Stimulated activated naive B cell treated with anti-CD40 and anti-IgM and Interleukin-4, amounts not matched to agents 10 μg/mL and 1 μg/mL and 100 μg/mL, for 72 hours (primary cell): ENCODE measurements at regions not wholly inside any gene's neighbourhood (a gene's known extent, or its start where the extent isn't known, plus 50 kb on each side); places are given as distances from the start of the nearest gene placed in this dataset.

Source experiments
- ATAC-seq, 2 donors: fragments of 150-1000 bp; cut with Tn5 transposase; replicated peaks; 2 replicates each; pipeline ENCODE4 v1.10.0; 2021; ENCODE audit warnings: moderate library complexity in 1 of 2
- DNase-seq: peaks from one replicate; pipeline ENCODE4 v3.0.0; 2021
- H3K27ac Mint-ChIP-seq: one replicate; pipeline ENCODE4 v1.8.0; 2022; ENCODE audit warnings: mild to moderate bottlenecking, mixed read lengths
- H3K27me3 Mint-ChIP-seq, 2 donors: one replicate each; pipeline ENCODE4 v1.8.0; 2022; ENCODE audit warnings: mixed read lengths in 2 of 2
- H3K36me3 Mint-ChIP-seq, 2 donors: one replicate each; pipeline ENCODE4 v1.8.0; 2022; ENCODE audit warnings: mixed read lengths in 2 of 2, mild to moderate bottlenecking in 1 of 2
- H3K4me1 Mint-ChIP-seq, 2 donors: one replicate each; pipeline ENCODE4 v1.8.0; 2022; ENCODE audit warnings: mixed read lengths in 2 of 2, mild to moderate bottlenecking in 1 of 2
- H3K4me3 Mint-ChIP-seq, 2 donors: one replicate each; pipeline ENCODE4 v1.8.0; 2022; ENCODE audit warnings: mild to moderate bottlenecking in 2 of 2, mixed read lengths in 2 of 2, moderate library complexity in 1 of 2
- H3K9me3 Mint-ChIP-seq, 2 donors: one replicate each; pipeline ENCODE4 v1.8.0; 2022; ENCODE audit warnings: mixed read lengths in 2 of 2, mild to moderate bottlenecking in 1 of 2

- Mint-ChIP-seq H3K27me3 (peaks cover 16 to 19% of the 10 kb centered on the region in 2 donors), H3K4me1 (no peaks in the 10 kb centered on the region), H3K27ac (no peak overlapping the region), H3K4me3 (no peak overlapping the region), H3K36me3 (no peaks in the 10 kb centered on the region), H3K9me3 (no peaks in the 10 kb centered on the region)
- ATAC-seq, result no peak
- no peak for DNase-seq
Observed at GRCh38 chr13:74206061-74206561, 71.9 kb upstream of the KLF12 start.

- Mint-ChIP-seq H3K27me3 (peaks cover 10 to 19% of the 10 kb centered on the region in 2 donors), H3K4me1 (no peaks in the 10 kb centered on the region), H3K27ac (no peak overlapping the region), H3K36me3 (no peaks in the 10 kb centered on the region), H3K9me3 (no peaks in the 10 kb centered on the region), H3K4me3 (no peak overlapping the region)
- DNase-seq (no peak), ATAC-seq (no peak)
Observed at GRCh38 chr13:74205313-74205690, 71.1 kb upstream of the KLF12 start.

GRCh38 chr13:74204602-74205312 lies 70.6 kb upstream of the KLF12 start:
- Mint-ChIP-seq H3K27me3 (peaks cover 10 to 22% of the 10 kb centered on the region in 2 donors), H3K4me3 (no peak overlapping the region), H3K27ac (no peak overlapping the region), H3K9me3 (no peaks in the 10 kb centered on the region), H3K4me1 (no peaks in the 10 kb centered on the region), H3K36me3 (no peaks in the 10 kb centered on the region)
- ATAC-seq (no peak), DNase-seq (no peak)

DNA sequence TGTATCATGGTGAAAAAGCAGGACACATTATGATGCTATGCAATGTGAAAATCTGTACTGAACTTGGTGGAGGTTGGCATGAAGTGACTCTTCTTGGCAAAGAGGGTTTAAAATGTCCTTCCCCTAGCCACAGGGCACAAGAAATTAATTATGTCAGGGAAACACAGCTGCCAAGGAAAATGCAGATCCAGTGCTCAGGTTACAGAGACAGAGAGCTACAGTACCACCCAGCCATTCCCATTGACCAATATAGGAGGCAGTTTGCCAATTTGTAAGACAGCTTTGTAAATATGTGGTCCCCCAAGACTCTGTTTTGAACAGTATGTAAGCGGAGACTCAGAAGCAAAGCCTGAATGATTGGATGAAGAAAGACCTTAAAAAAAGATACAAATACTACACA lies 69.4 kb upstream of the KLF12 start:
- H3K4me1 Mint-ChIP-seq, result no peaks in the 10 kb centered on the region
- H3K4me3 Mint-ChIP-seq, result no peak overlapping the region
- H3K36me3 Mint-ChIP-seq, result no peaks in the 10 kb centered on the region
- no peak for DNase-seq
- H3K27me3 Mint-ChIP-seq, result peaks cover 10 to 22% of the 10 kb centered on the region in 2 donors
- H3K9me3 Mint-ChIP-seq, result no peaks in the 10 kb centered on the region
- no peak for ATAC-seq
- H3K27ac Mint-ChIP-seq, result no peak overlapping the region

GRCh38 chr13:74202129-74202813 lies 68.1 kb upstream of the KLF12 start:
- no peaks in the 10 kb centered on the region for H3K4me1 Mint-ChIP-seq
- H3K27ac Mint-ChIP-seq, result no peak overlapping the region

DNA sequence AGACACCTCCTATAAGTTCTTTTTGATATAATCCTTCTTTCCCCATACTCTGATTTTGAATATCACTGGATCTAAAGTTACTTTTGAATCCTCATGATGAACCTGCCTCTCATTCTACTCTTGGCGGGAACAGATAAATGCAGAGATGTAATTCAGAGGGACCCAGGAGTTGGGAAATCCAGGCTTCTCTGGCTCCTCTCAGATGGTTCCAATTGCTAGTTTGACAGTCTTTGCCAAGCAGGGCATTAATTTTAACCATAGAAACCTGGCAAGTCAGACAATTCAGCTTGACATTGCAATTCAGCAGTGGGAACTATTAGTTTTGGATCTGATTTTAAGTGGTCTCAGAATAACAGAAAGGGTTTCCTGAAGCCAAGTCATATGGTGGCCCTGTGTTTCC lies 67.3 kb upstream of the KLF12 start:
- Mint-ChIP-seq H3K27me3 (peaks cover 8 to 33% of the 10 kb centered on the region in 2 donors), H3K36me3 (no peaks in the 10 kb centered on the region), H3K27ac (no peak overlapping the region), H3K4me1 (no peaks in the 10 kb centered on the region), H3K9me3 (no peaks in the 10 kb centered on the region), H3K4me3 (no peak overlapping the region)
- ATAC-seq, result no peak
- no peak for DNase-seq

More at GRCh38 chr13:74202129-74202813, 68.1 kb upstream of the KLF12 start:
- peaks cover 12 to 30% of the 10 kb centered on the region in 2 donors for H3K27me3 Mint-ChIP-seq
- ATAC-seq, result no peak
- DNase-seq, result no peak
- H3K4me3 Mint-ChIP-seq, result no peak overlapping the region
- H3K9me3 Mint-ChIP-seq, result no peaks in the 10 kb centered on the region
- no peaks in the 10 kb centered on the region for H3K36me3 Mint-ChIP-seq

DNA sequence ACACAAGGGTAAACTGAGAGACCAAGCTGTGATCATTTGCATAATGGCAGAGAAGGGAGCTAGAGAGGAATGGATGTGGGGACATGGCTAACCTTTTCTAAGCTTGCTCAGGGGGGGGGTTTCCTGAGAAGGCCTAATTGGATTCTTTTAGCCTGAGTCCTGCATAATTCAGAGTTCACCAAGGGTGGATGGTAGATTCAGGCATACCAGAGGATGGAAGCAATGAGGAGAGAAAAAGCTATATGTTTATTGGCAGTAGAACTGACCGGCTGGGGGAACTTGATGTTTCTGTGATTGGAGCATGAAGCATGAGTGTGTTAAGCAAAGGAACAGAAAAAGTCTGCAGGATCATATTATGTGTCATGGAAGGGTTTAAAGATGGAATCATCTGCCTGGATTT lies 65.9 kb upstream of the KLF12 start:
- no peaks in the 10 kb centered on the region for H3K9me3 Mint-ChIP-seq
- H3K27ac Mint-ChIP-seq, result no peak overlapping the region
- no peaks in the 10 kb centered on the region for H3K36me3 Mint-ChIP-seq
- ATAC-seq, result no peak
- no peak for DNase-seq
- H3K4me3 Mint-ChIP-seq, result no peak overlapping the region
- no peaks in the 10 kb centered on the region for H3K4me1 Mint-ChIP-seq
- H3K27me3 Mint-ChIP-seq, result peaks cover 4 to 33% of the 10 kb centered on the region in 2 donors

DNA sequence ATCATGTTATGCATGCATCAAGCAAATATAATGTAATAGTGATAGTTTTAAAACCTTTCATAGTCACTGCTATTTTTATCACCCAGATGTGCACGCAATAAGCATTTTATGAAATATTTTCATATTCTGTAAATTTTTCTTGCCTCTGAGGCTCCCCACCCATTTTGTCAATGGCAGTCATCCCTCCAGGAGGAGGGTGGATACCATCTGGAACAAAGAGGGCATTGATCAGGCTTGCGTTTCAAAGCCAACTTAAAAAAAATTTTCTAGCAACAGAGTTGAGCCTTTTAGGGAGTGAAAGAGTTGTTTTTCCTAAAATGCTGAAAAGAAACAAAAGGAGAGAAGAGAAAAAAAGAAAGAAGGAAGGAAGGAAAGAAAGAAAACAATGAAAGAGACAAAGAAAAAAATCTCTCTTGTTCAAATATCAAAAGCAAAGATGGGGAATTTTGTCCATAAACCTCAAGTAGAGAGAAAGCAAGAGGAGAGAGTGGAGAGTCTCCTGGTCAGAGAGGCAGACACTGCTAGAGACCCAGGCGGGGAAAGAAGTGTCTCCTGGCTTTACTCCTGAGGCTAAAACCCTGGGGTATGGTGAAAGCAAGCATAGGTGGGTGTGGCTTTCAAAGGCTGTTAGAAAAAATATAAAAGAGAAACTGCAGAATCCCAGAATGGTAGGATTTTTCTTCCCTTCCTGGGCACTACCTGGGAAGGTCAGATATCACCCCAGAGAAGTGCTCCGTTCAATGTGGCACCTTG lies 63.6 kb upstream of the KLF12 start:
- Mint-ChIP-seq H3K9me3 (no peaks in the 10 kb centered on the region), H3K36me3 (no peaks in the 10 kb centered on the region), H3K4me3 (no peak overlapping the region), H3K4me1 (no peaks in the 10 kb centered on the region), H3K27me3 (peaks cover 9 to 20% of the 10 kb centered on the region in 2 donors), H3K27ac (no peak overlapping the region)
- ATAC-seq (no peak), DNase-seq (no peak)

GRCh38 chr13:74194846-74195245 lies 60.6 kb upstream of the KLF12 start:
- DNase-seq (no peak), ATAC-seq (no peak)
- no peaks in the 10 kb centered on the region for H3K36me3 Mint-ChIP-seq
- no peak overlapping the region for H3K27ac Mint-ChIP-seq
- no peak overlapping the region for H3K4me3 Mint-ChIP-seq
- H3K9me3 Mint-ChIP-seq, result no peaks in the 10 kb centered on the region
- peaks cover 9 to 11% of the 10 kb centered on the region in 2 donors for H3K27me3 Mint-ChIP-seq
- no peaks in the 10 kb centered on the region for H3K4me1 Mint-ChIP-seq

DNA sequence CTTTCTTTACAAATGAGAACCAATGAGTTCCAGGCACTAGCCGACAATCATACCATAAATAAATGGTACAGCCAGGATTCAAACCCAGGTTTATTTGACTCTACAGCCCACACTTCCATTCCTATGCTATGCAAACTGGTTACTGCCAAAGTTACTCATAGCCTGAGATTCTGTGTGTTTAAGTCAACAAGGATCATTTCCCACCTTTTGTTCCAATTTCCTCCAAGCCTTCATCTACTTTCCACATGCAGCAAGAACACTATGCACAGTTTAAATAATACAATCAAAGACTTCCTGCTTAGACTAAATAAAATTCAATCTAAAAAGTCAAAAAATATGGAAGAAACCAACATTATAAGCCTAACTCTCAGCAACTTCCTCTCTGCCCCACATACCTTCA lies 59.2 kb upstream of the KLF12 start:
- Mint-ChIP-seq H3K27ac (no peak overlapping the region), H3K4me3 (no peak overlapping the region), H3K36me3 (no peaks in the 10 kb centered on the region)

GRCh38 chr13:74191410-74191809 lies 57.2 kb upstream of the KLF12 start:
- H3K27ac Mint-ChIP-seq, result no peak overlapping the region
- no peaks in the 10 kb centered on the region for H3K4me1 Mint-ChIP-seq
- H3K4me3 Mint-ChIP-seq, result no peak overlapping the region
- DNase-seq (no peak), ATAC-seq (no peak)
- peaks cover 0 to 4% of the 10 kb centered on the region in 2 donors for H3K27me3 Mint-ChIP-seq
- H3K36me3 Mint-ChIP-seq, result no peaks in the 10 kb centered on the region
- H3K9me3 Mint-ChIP-seq, result no peaks in the 10 kb centered on the region

More for the DNA sequence above, 59.2 kb upstream of the KLF12 start:
- no peak for ATAC-seq
- Mint-ChIP-seq H3K9me3 (no peaks in the 10 kb centered on the region), H3K4me1 (no peaks in the 10 kb centered on the region), H3K27me3 (peaks cover 9 to 11% of the 10 kb centered on the region in 2 donors)
- DNase-seq, result no peak

- H3K27me3 Mint-ChIP-seq, result peaks cover 0 to 4% of the 10 kb centered on the region in 2 donors
- no peaks in the 10 kb centered on the region for H3K9me3 Mint-ChIP-seq
- ATAC-seq, result no peak
- no peaks in the 10 kb centered on the region for H3K4me1 Mint-ChIP-seq
- H3K36me3 Mint-ChIP-seq, result no peaks in the 10 kb centered on the region
- no peak for DNase-seq
- H3K4me3 Mint-ChIP-seq, result no peak overlapping the region
- no peak overlapping the region for H3K27ac Mint-ChIP-seq
Observed at GRCh38 chr13:74190999-74191398, 56.8 kb upstream of the KLF12 start.

GRCh38 chr13:74187564-74187963 lies 53.4 kb upstream of the KLF12 start:
- Mint-ChIP-seq H3K4me1 (no peaks in the 10 kb centered on the region), H3K36me3 (no peaks in the 10 kb centered on the region), H3K27me3 (no peaks in the 10 kb centered on the region), H3K4me3 (no peak overlapping the region), H3K27ac (no peak overlapping the region), H3K9me3 (no peaks in the 10 kb centered on the region)
- ATAC-seq, result no peak
- no peak for DNase-seq

GRCh38 chr13:74184283-74184682 lies 50.1 kb upstream of the KLF12 start:
- Mint-ChIP-seq H3K27me3 (no peaks in the 10 kb centered on the region), H3K36me3 (no peaks in the 10 kb centered on the region), H3K9me3 (no peaks in the 10 kb centered on the region), H3K4me3 (no peak overlapping the region), H3K4me1 (no peaks in the 10 kb centered on the region), H3K27ac (no peak overlapping the region)
- no peak for ATAC-seq
- no peak for DNase-seq
